GM12874 (cell line): ENCODE measurements at regions not wholly inside any gene's neighbourhood (a gene's known extent, or its start where the extent isn't known, plus 50 kb on each side); places are given as distances from the start of the nearest gene placed in this dataset.

Experiments
- TF ChIP-seq, protein P1 (sequence below): IDR thresholded peaks from 2 replicates; pipeline ENCODE4 v1.5.1; 2011; ENCODE audit warnings: low read depth, mild to moderate bottlenecking, control low read depth, low read length, moderate library complexity; ENCODE audit not compliant: insufficient read depth

DNA sequence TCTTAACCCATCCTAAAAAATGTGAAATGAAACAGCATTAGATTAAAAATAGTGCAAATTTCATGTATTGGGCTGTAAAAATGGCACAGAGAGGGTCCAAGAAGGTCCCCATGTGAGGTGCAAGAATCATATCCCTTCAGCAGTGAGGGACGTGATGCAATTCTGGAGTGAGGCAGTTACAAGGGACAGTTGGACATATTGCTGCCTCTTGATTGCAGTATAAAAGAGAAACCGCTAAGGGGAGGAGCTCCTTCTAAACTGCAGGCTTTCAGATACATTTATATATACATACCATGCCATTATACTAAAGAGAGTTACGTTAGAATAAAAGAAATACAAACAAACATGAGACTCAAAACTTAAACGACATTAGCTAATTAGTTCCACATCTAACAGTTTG lies 304.2 kb upstream of the CTNNB1 start:
- TF ChIP-seq, protein P1, sequence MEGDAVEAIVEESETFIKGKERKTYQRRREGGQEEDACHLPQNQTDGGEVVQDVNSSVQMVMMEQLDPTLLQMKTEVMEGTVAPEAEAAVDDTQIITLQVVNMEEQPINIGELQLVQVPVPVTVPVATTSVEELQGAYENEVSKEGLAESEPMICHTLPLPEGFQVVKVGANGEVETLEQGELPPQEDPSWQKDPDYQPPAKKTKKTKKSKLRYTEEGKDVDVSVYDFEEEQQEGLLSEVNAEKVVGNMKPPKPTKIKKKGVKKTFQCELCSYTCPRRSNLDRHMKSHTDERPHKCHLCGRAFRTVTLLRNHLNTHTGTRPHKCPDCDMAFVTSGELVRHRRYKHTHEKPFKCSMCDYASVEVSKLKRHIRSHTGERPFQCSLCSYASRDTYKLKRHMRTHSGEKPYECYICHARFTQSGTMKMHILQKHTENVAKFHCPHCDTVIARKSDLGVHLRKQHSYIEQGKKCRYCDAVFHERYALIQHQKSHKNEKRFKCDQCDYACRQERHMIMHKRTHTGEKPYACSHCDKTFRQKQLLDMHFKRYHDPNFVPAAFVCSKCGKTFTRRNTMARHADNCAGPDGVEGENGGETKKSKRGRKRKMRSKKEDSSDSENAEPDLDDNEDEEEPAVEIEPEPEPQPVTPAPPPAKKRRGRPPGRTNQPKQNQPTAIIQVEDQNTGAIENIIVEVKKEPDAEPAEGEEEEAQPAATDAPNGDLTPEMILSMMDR: no peak

DNA sequence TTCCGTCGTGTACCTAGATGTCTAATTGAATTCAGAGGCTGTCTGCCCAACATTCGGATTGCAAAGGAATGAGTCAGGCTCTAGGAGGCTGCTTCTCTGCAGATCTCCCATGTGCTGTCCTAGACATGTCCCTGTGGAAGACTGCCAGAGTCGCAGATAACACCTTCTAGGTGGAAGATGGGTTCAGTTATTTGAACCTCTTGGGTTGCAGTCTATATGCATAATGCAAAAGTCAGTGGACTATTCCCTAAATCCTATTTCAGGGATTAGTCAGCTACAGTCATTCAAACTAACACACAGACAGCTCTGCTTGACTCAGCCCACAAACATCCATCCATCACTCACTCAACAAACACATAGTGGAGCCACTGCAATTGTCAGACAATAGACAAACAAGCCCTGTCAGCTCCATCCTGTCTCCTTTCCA lies 300.0 kb upstream of the CTNNB1 start:
- TF ChIP-seq, protein P1: no peak

DNA sequence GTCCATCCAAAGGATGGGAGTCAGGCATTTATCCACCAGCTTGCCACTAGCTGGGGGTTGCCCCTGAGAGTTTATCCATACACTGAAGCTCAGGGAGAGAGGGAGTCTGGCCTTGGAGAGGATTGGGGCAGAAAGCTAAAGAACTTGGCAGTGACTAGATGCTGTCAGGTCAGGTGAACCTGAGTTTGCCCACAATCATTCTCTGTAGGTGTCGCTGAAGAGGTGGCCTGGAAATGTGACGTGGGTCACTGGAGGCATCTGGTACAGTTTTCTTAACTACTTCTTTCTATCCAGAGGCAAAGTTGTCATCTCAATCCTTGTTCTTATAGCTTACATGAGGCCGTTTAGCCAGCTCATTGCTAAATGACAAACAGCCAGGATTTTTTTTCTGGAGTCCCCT lies 298.0 kb upstream of the CTNNB1 start:
- TF ChIP-seq, protein P1: no peak

DNA sequence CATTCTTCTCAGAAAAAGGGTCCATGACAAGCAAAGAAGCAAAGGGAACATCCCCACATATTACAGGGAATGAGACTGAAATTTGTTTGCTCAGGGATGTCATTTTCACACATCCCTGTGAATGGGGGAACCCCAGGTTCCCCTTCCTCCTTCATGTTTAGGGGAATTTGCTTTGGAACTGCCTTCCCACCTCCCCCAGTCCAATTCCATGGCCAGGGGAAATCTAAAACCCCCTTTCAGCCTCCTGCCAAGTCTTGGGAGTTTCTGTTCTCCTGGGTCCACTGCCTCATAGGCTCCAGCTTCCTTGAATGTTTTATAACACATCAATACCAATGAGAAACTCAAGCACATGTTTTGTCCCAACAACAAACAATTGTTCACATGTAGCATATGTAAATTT lies 297.5 kb upstream of the CTNNB1 start:
- TF ChIP-seq, protein P1: no peak

DNA sequence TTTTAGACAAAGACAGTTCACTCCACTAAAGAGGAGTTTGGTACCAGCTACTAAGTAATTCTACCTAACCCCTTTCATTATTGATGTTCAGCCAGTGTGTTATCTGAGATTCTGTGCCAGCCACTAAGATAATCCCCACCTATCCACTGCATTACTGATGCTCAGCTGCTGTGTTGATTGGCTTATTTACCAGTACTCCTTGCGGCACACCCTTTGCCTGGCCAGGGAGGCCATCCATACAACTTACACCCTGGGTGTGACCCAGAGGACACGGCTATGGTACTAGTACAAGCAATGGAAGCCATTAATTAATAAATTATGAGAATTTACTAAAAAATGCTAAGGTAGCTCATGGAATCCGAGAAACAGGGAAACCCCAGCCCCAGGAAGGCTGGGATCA lies 290.7 kb upstream of the CTNNB1 start:
- TF ChIP-seq, protein P1: no peak

DNA sequence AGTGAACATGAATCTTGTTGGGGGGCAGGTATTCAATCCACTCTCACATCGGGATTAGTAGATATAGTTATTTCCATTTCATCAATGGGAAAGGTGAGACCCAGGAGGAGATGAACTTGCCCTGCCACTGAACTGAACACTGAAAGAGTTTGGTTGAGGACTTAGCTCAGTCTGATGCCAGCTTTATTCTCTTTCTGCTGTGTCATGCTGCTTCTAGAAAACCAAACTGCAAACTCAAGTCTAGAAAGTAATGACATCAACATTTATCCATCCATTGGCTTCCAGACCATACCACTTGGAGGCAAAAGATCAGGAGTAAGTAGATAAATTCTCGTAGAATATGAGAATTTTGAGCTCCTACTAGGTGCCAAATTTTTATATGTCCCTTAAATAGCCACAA lies 288.0 kb upstream of the CTNNB1 start:
- TF ChIP-seq, protein P1: no peak

DNA sequence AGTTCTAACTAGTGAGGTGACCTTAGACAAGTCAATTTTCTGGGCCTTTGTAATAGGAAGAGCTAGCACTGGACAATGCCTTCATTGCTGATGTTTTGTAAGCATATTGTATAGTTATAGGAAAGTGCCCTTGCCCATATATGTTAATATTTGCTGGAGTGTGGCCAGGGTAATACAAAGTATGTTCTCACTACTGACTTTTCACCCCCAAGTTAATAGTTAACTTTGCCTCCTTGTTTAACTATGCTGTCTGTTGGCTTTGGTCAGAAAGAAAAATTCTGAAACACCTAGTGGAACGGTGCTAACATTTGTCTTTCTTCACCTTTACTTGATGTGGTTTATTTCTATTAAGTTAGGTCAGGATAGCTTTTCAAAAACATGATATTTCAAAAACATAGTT lies 287.4 kb upstream of the CTNNB1 start:
- TF ChIP-seq, protein P1: no peak

DNA sequence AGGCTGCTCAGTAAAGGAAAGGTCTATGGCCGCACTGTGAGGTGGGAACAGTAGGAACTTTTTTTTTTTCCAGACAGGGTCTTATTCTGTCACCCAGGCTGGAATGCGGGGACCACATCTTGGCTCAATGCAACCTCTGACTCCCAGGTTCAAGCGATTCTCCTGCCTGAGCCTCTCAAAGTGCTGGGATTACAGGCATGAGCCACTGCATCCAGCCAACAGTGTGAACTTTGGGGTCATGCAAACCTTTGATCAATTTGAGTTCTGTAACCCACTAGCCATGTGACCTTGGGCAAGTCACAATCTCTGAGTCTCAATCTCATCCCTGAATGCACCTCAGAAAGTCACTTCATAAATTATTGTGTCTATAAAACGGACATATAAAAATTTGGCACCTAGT lies 286.8 kb upstream of the CTNNB1 start:
- TF ChIP-seq, protein P1: no peak
